H1 (cell line): ENCODE measurements at regions not wholly inside any gene's neighbourhood (a gene's known extent, or its start where the extent isn't known, plus 50 kb on each side); places are given as distances from the start of the nearest gene placed in this dataset.

ENCODE experiments used
- CTCF ChIA-PET: fragments of 300-600 bp; sonication (Branson Sonifier 250); formaldehyde crosslinking; loops from one replicate; lab custom pipeline; 2021; ENCODE audit not compliant: partially characterized antibody; lab: Charles Lee
- POLR2A ChIA-PET: fragments of 300-600 bp; sonication (Branson Sonifier 250); formaldehyde crosslinking; loops from one replicate; lab custom pipeline; 2021; ENCODE audit warnings: inconsistent platforms; ENCODE audit not compliant: partially characterized antibody; lab: Charles Lee
- DNase-seq, 2 experiments: peaks; one replicate each; pipeline versions ENCODE4 v3.0.0 to v3.0.0-alpha.2; 2010 to 2022; ENCODE audit warnings: low spot score in 2 of 2, low read depth in 1 of 2, mixed read lengths in 1 of 2
- FAIRE-seq: peaks from 2 replicates; lab custom pipeline; 2011; peaks lifted over from hg19 to GRCh38; lab: Jason Lieb, UNC
- H2AFZ ChIP-seq: 2 replicates; pipeline ENCODE4 v1.8.1; 2012; ENCODE audit warnings: low read length, inconsistent platforms
- H2AK5ac ChIP-seq: 2 replicates; pipeline ENCODE4 v1.6.1; 2013; ENCODE audit warnings: low read depth, low read length
- H2BK120ac ChIP-seq: replicated peaks from 2 replicates; pipeline ENCODE3; 2013; ENCODE audit warnings: low read depth, low read length, inconsistent platforms
- H2BK12ac ChIP-seq: 2 replicates; pipeline ENCODE4 v1.6.1; 2013; ENCODE audit warnings: low read depth, low read length
- H2BK15ac ChIP-seq: 2 replicates; pipeline ENCODE4 v1.6.1; 2013; ENCODE audit warnings: low read length
- H2BK20ac ChIP-seq: 2 replicates; pipeline ENCODE4 v1.6.1; 2013; ENCODE audit warnings: low read length
- H2BK5ac ChIP-seq: 2 replicates; pipeline ENCODE4 v1.6.1; 2013; ENCODE audit warnings: low read depth, low read length
- H3K14ac ChIP-seq: 2 replicates; pipeline ENCODE4 v1.6.1; 2013; ENCODE audit warnings: inconsistent platforms; ENCODE audit not compliant: insufficient read length
- H3K18ac ChIP-seq: 2 replicates; pipeline ENCODE4 v1.6.1; 2013; ENCODE audit warnings: low read length; ENCODE audit errors: extremely low read depth
- H3K23ac ChIP-seq: 2 replicates; pipeline ENCODE4 v1.6.1; 2013; ENCODE audit warnings: inconsistent platforms; ENCODE audit not compliant: insufficient read length
- H3K23me2 ChIP-seq: 2 replicates; pipeline ENCODE4 v1.6.1; 2013; ENCODE audit warnings: low read depth, low read length
- H3K27ac ChIP-seq: 2 replicates; pipeline ENCODE4 v1.6.1; 2011; ENCODE audit warnings: low read depth, low read length, inconsistent platforms
- H3K27me3 ChIP-seq, 4 experiments: replicated peaks in 1 of 4; 1 replicate in 1 of 4; 2 replicates in 3 of 4; pipeline versions ENCODE4 v1.6.1 to v1.8.1; 2011 to 2013; ENCODE audit warnings: low read length in 3 of 4, mild to moderate bottlenecking in 3 of 4, inconsistent platforms in 2 of 4, mixed read lengths in 2 of 4, moderate library complexity in 1 of 4; ENCODE audit not compliant: control insufficient read depth in 3 of 4, insufficient read depth in 3 of 4; ENCODE audit errors: extremely low read depth in 1 of 4
- H3K36me3 ChIP-seq, 4 experiments: 2 replicates each; pipeline versions ENCODE4 v1.6.1 to v1.8.1; 2011 to 2013; ENCODE audit warnings: mild to moderate bottlenecking in 4 of 4, low read length in 3 of 4, moderate library complexity in 2 of 4, control low read depth in 1 of 4, inconsistent platforms in 1 of 4; ENCODE audit not compliant: insufficient read depth in 4 of 4, control insufficient read depth in 2 of 4
- H3K4ac ChIP-seq: replicated peaks from 2 replicates; pipeline ENCODE3; 2013; ENCODE audit warnings: low read length, low read depth, mixed read lengths, inconsistent platforms; ENCODE audit not compliant: insufficient read length
- H3K4me1 ChIP-seq, 4 experiments: replicated peaks in 1 of 4; 1 replicate in 1 of 4; 2 replicates in 3 of 4; pipeline versions ENCODE4 v1.6.1 to v1.8.1; 2011 to 2013; ENCODE audit warnings: low read length in 3 of 4, inconsistent platforms in 2 of 4, mixed read lengths in 1 of 4; ENCODE audit not compliant: insufficient read depth in 4 of 4, control insufficient read depth in 3 of 4
- H3K4me2 ChIP-seq, 2 experiments: 2 replicates each; pipeline versions ENCODE4 v1.6.1 to v1.8.1; 2011 to 2013; ENCODE audit warnings: low read depth in 2 of 2, low read length in 2 of 2, control low read depth in 1 of 2, inconsistent platforms in 1 of 2, mild to moderate bottlenecking in 1 of 2; ENCODE audit not compliant: insufficient read depth in 1 of 2
- H3K4me3 ChIP-seq, 4 experiments: fragments of 200-600, 300-600 bp in 1 of 4; sonication (generic), shearing (Covaris generic), sonication (Bioruptor Twin) in 1 of 4; 2 replicates each; pipeline versions ENCODE4 v1.5.1 to v1.8.1; 2011 to 2016; ENCODE audit warnings: low read length in 4 of 4, low read depth in 3 of 4, control low read depth in 2 of 4, inconsistent platforms in 2 of 4, mild to moderate bottlenecking in 2 of 4, mixed read lengths in 1 of 4, moderate library complexity in 1 of 4; ENCODE audit not compliant: insufficient read depth in 2 of 4; ENCODE audit errors: extremely low read depth in 1 of 4
- H3K56ac ChIP-seq: replicated peaks from 2 replicates; pipeline ENCODE3; 2013; ENCODE audit warnings: low read depth, mild to moderate bottlenecking, mixed read lengths, low read length, inconsistent platforms; ENCODE audit not compliant: insufficient read length
- H3K79me1 ChIP-seq: 2 replicates; pipeline ENCODE4 v1.6.1; 2013; ENCODE audit warnings: low read depth, low read length, control low read depth
- H3K79me2 ChIP-seq, 2 experiments: 2 replicates each; pipeline versions ENCODE4 v1.6.1 to v1.8.1; 2012 to 2013; ENCODE audit warnings: low read length in 2 of 2, mild to moderate bottlenecking in 2 of 2, inconsistent platforms in 1 of 2; ENCODE audit not compliant: insufficient read depth in 2 of 2, control insufficient read depth in 1 of 2
- H3K9ac ChIP-seq, 4 experiments: replicated peaks in 1 of 4; 1 replicate in 1 of 4; 2 replicates in 3 of 4; pipeline versions ENCODE4 v1.6.1 to v1.8.1; 2011 to 2013; ENCODE audit warnings: low read depth in 3 of 4, low read length in 3 of 4, control low read depth in 2 of 4, mild to moderate bottlenecking in 2 of 4, moderate library complexity in 2 of 4, inconsistent platforms in 1 of 4; ENCODE audit errors: extremely low read depth in 1 of 4
- H3K9me3 ChIP-seq, 2 experiments: 2 replicates each; pipeline versions ENCODE4 v1.6.1 to v1.8.1; 2012 to 2013; ENCODE audit warnings: mild to moderate bottlenecking in 2 of 2, moderate library complexity in 2 of 2, control low read depth in 1 of 2, inconsistent platforms in 1 of 2, low read depth in 1 of 2, low read length in 1 of 2, mixed read lengths in 1 of 2; ENCODE audit not compliant: insufficient read depth in 2 of 2
- H4K20me1 ChIP-seq, 2 experiments: replicated peaks in 1 of 2; 2 replicates each; pipeline versions ENCODE3 to v1.8.1; 2011 to 2013; ENCODE audit warnings: inconsistent platforms in 2 of 2, low read length in 2 of 2, mild to moderate bottlenecking in 1 of 2; ENCODE audit not compliant: insufficient read depth in 2 of 2, control insufficient read depth in 1 of 2
- H4K5ac ChIP-seq: 2 replicates; pipeline ENCODE4 v1.6.1; 2013; ENCODE audit warnings: low read length, low read depth, mixed read lengths, inconsistent platforms; ENCODE audit not compliant: insufficient read length
- H4K8ac ChIP-seq: 2 replicates; pipeline ENCODE4 v1.8.0; 2013; ENCODE audit warnings: mild to moderate bottlenecking, moderate library complexity, low read length, inconsistent platforms; ENCODE audit not compliant: insufficient read depth; ENCODE audit errors: extremely low read depth
- H4K91ac ChIP-seq: replicated peaks from 2 replicates; pipeline ENCODE3; 2013; ENCODE audit warnings: low read length, mixed read lengths, inconsistent platforms; ENCODE audit not compliant: insufficient read length
- CEBPB ChIP-seq: IDR thresholded peaks from 2 replicates; pipeline ENCODE4 v1.6.1; 2012; ENCODE audit warnings: low read depth, low read length
- KDM1A ChIP-seq: fragments of 200-600, 300-600 bp; sonication (generic); IDR thresholded peaks from 2 replicates; pipeline ENCODE4 v1.7.1; 2016; ENCODE audit warnings: mild to moderate bottlenecking, low read length, borderline replicate concordance
- WGBS, 2 experiments: shearing (Covaris generic) in 1 of 2; methylation state at CpG; one replicate each; pipeline versions ENCODE4 v1.1.6 to v1.1.7; 2013 to 2015; ENCODE audit warnings: low lambda C conversion rate in 2 of 2, mixed read lengths in 2 of 2, inconsistent platforms in 1 of 2, low coverage in 1 of 2, missing lambda C conversion rate in 1 of 2; ENCODE audit not compliant: insufficient replicate concordance in 2 of 2, insufficient coverage in 1 of 2, insufficient read length in 1 of 2; ENCODE audit errors: extremely low coverage in 1 of 2, missing lambda C conversion rate in 1 of 2; 5-methylcytosine and 5-hydroxymethylcytosine counted together

DNA sequence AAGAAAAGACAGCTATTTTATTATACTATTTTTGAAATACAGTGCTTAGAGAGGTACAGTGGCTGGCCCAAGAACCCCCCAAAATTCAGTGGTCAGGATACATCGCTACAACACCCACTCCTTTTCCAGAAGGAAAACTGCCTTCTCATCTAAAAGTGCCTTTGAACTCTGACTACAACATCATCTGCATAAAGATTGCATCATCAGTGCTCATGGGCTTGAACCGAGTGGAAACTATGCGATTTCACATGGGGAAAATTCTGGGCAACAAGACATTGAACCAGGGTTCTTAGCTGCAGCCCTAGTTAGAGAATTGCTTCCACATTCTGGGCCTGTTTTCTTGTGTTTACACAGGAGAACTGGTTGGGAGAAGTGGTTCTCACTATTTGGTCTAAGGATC is 294.6 kb upstream of the SLC14A2 start:
- H2AK5ac ChIP-seq = no peak overlapping the region
- no peak overlapping the region for H2BK120ac ChIP-seq
- H4K91ac ChIP-seq = no peak overlapping the region
- H3K18ac ChIP-seq = no peak overlapping the region
- no peaks in the 10 kb centered on the region for H3K27me3 ChIP-seq
- no peaks in the 10 kb centered on the region for H4K20me1 ChIP-seq
- no peak overlapping the region for H3K9ac ChIP-seq
- no peaks in the 10 kb centered on the region for H3K9me3 ChIP-seq
- H3K23me2 ChIP-seq = no peaks in the 10 kb centered on the region; the same call in 1 of the 2 replicates
- no peak overlapping the region for H3K4me3 ChIP-seq
- H3K36me3 ChIP-seq = no peaks in the 10 kb centered on the region
- no peak for FAIRE-seq
- no peak for DNase-seq
- no peak overlapping the region for H3K56ac ChIP-seq
- H2AFZ ChIP-seq = peak overlapping the region; percentile 5; the same call in 1 of the 2 replicates
- no peak overlapping the region for H4K8ac ChIP-seq
- TF ChIP-seq KDM1A = no peak
- peak; percentile 87 for TF ChIP-seq CEBPB
- POLR2A ChIA-PET = interaction anchor here (1.3 kb wide), 1 partner anchor 62 kb away, joined by 3 read pairs; no protein-coding TSS in a partner anchor
- no peak overlapping the region for H3K27ac ChIP-seq
- H2BK5ac ChIP-seq = no peak overlapping the region
- H3K4me2 ChIP-seq = no peak overlapping the region
- H3K4ac ChIP-seq = no peak overlapping the region
- no peak overlapping the region for H2BK15ac ChIP-seq
- 97% methylated on average over 3 of the region's 3 CpGs; no CpG with 5 or more reads in 1 of the 2 experiments for WGBS, 2 experiments
- H3K79me2 ChIP-seq = no peaks in the 10 kb centered on the region
- H3K23ac ChIP-seq = no peak overlapping the region
- no peak overlapping the region for H3K14ac ChIP-seq
- H3K79me1 ChIP-seq = no peaks in the 10 kb centered on the region
- CTCF ChIA-PET = interaction anchor here (1.0 to 1.4 kb wide), 3 partner anchors 36 to 66 kb away, joined by 3 to 6 read pairs (median 4); no protein-coding TSS in a partner anchor
- no peak overlapping the region for H2BK20ac ChIP-seq
- H3K4me1 ChIP-seq = peaks cover 0 to 6% (median under 1%) of the 10 kb centered on the region in 4 experiments; a peak in 1 of 7 replicates
- H2BK12ac ChIP-seq = no peak overlapping the region
- no peak overlapping the region for H4K5ac ChIP-seq
